Keratinocyte (primary cell): ENCODE measurements at regions not wholly inside any gene's neighbourhood (a gene's known extent, or its start where the extent isn't known, plus 50 kb on each side); places are given as distances from the start of the nearest gene placed in this dataset.
A peak's percentile ranks its signal among the peaks of the same experiment; 100 is the strongest.

Experiments
- DNase-seq: peaks from one replicate; pipeline ENCODE4 v3.0.0-alpha.2; 2011; ENCODE audit warnings: low read depth, missing footprints, low spot score
- FAIRE-seq: peaks from 2 replicates; lab custom pipeline; 2011; peaks lifted over from hg19 to GRCh38; lab: Jason Lieb, UNC
- H2AFZ ChIP-seq: 2 replicates; pipeline ENCODE4 v1.6.0; 2012; ENCODE audit warnings: low read length, control low read depth, inconsistent platforms; ENCODE audit not compliant: control insufficient read depth
- H3K27ac ChIP-seq: 2 replicates; pipeline ENCODE4 v1.5.1; 2011; ENCODE audit warnings: low read length; ENCODE audit not compliant: control insufficient read depth, insufficient read depth
- H3K27me3 ChIP-seq: 3 replicates; pipeline ENCODE4 v1.6.0; 2011; ENCODE audit warnings: low read length; ENCODE audit not compliant: control insufficient read depth, insufficient read depth; ENCODE audit errors: extremely low read depth
- H3K36me3 ChIP-seq, 2 experiments: 2 replicates in 1 of 2; 3 replicates in 1 of 2; pipeline ENCODE4 v1.5.1; 2011; ENCODE audit warnings: low read length in 2 of 2, mild to moderate bottlenecking in 1 of 2; ENCODE audit not compliant: control insufficient read depth in 2 of 2, insufficient read depth in 2 of 2; ENCODE audit errors: extremely low read depth in 1 of 2
- H3K4me1 ChIP-seq: 3 replicates; pipeline ENCODE4 v1.5.1; 2011; ENCODE audit warnings: low read length; ENCODE audit not compliant: control insufficient read depth, insufficient read depth; ENCODE audit errors: extremely low read depth
- H3K4me2 ChIP-seq: 3 replicates; pipeline ENCODE4 v1.6.0; 2011; ENCODE audit warnings: low read depth, low read length; ENCODE audit not compliant: control insufficient read depth, insufficient read depth; ENCODE audit errors: extremely low read depth
- H3K4me3 ChIP-seq, 3 experiments: fragments of 200-600 bp in 1 of 3; sonication (generic) in 1 of 3; 2 replicates in 2 of 3; 3 replicates in 1 of 3; pipeline ENCODE4 v1.5.1; 2011 to 2016; ENCODE audit warnings: low read length in 3 of 3, mild to moderate bottlenecking in 3 of 3, control low read depth in 2 of 3, inconsistent platforms in 1 of 3, low read depth in 1 of 3, mixed read lengths in 1 of 3, mixed run types in 1 of 3, moderate library complexity in 1 of 3; ENCODE audit not compliant: control insufficient read depth in 2 of 3, insufficient read depth in 2 of 3; ENCODE audit errors: extremely low read depth in 1 of 3
- H3K79me2 ChIP-seq: 2 replicates; pipeline ENCODE4 v1.6.0; 2012; ENCODE audit warnings: low read length; ENCODE audit not compliant: control insufficient read depth, insufficient read depth
- H3K9ac ChIP-seq: 3 replicates; pipeline ENCODE4 v1.6.0; 2011; ENCODE audit warnings: low read length; ENCODE audit not compliant: control insufficient read depth, insufficient read depth; ENCODE audit errors: extremely low read depth
- H3K9me1 ChIP-seq: 3 replicates; pipeline ENCODE4 v1.6.0; 2011; ENCODE audit warnings: low read length; ENCODE audit not compliant: control insufficient read depth, insufficient read depth; ENCODE audit errors: extremely low read depth
- H3K9me3 ChIP-seq: 2 replicates; pipeline ENCODE4 v1.5.1; 2012; ENCODE audit warnings: low read depth, low read length; ENCODE audit not compliant: control insufficient read depth
- H4K20me1 ChIP-seq: 3 replicates; pipeline ENCODE4 v1.6.0; 2011; ENCODE audit warnings: low read length; ENCODE audit not compliant: control insufficient read depth, insufficient read depth; ENCODE audit errors: extremely low read depth
- EZH2 ChIP-seq: IDR thresholded peaks from one replicate; pipeline ENCODE4 v1.6.1; 2012; ENCODE audit warnings: inconsistent platforms, mild to moderate bottlenecking, low read length, moderate library complexity
- dilution Hi-C: fragments of 300-500 bp; cut with MboI; formaldehyde crosslinking; loops from one replicate; pipeline ENCODE4 v1.7.0; 2020; ENCODE audit warnings: low sequenced_read_pairs; ENCODE audit not compliant: extremely low pct_ligation_motif_present
- TF ChIP-seq, protein P1 (sequence below), 3 experiments: IDR thresholded peaks in 1 of 3; conservative IDR thresholded peaks in 1 of 3; optimal IDR thresholded peaks in 1 of 3; 2 replicates in 2 of 3; 3 replicates in 1 of 3; pipeline versions ENCODE3 to v1.5.1; 2011; ENCODE audit warnings: low read length in 3 of 3, mild to moderate bottlenecking in 3 of 3, moderate library complexity in 2 of 3, control low read depth in 1 of 3, inconsistent platforms in 1 of 3; ENCODE audit not compliant: insufficient read depth in 2 of 3; ENCODE audit errors: extremely low read depth in 1 of 3

DNA sequence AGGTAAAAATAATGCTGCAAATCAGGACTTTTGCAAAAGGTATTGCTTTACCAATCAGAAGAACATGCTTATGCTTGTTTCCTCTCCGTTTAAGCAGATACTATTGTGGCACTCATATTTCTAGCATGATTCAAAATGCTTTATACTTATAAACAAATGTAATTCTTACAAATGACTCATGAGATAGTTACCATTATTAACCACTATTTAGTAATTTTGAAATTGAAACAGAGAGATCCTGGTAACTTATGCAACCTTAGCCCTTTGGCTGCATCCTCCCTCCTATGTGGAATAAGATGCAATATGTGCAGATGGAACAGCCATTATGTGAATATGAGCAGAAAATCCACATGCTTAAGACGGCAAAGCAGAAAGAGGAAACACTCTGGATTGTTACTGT, 164.7 kb downstream of the PCDH18 start:
- Histone ChIP-seq H3K36me3 (no peaks in the 10 kb centered on the region), H2AFZ (peak overlapping the region; percentile 47), H3K4me1 (peaks cover 28% of the 10 kb centered on the region), H3K27me3 (no peaks in the 10 kb centered on the region), H3K9me1 (no peaks in the 10 kb centered on the region), H3K4me2 (peak overlapping the region; percentile 59), H3K4me3 (no peak overlapping the region), H3K9me3 (no peaks in the 10 kb centered on the region), H3K27ac (peak overlapping the region; percentile 74), H3K9ac (no peak overlapping the region), H3K79me2 (no peaks in the 10 kb centered on the region), H4K20me1 (no peaks in the 10 kb centered on the region)
- TF ChIP-seq, protein P1, sequence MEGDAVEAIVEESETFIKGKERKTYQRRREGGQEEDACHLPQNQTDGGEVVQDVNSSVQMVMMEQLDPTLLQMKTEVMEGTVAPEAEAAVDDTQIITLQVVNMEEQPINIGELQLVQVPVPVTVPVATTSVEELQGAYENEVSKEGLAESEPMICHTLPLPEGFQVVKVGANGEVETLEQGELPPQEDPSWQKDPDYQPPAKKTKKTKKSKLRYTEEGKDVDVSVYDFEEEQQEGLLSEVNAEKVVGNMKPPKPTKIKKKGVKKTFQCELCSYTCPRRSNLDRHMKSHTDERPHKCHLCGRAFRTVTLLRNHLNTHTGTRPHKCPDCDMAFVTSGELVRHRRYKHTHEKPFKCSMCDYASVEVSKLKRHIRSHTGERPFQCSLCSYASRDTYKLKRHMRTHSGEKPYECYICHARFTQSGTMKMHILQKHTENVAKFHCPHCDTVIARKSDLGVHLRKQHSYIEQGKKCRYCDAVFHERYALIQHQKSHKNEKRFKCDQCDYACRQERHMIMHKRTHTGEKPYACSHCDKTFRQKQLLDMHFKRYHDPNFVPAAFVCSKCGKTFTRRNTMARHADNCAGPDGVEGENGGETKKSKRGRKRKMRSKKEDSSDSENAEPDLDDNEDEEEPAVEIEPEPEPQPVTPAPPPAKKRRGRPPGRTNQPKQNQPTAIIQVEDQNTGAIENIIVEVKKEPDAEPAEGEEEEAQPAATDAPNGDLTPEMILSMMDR (optimal IDR thresholded peaks at IDR 0.05 in 1 of 3, IDR thresholded peaks at IDR 0.05 in 1 of 3, conservative IDR thresholded peaks at IDR 0.05 in 1 of 3; ENCODE audit: extremely low read depth in 1 of 3, insufficient read depth in 2 of 3, low read length in 3 of 3) = no peak
- TF ChIP-seq EZH2 = no peak
- DNase-seq (peak; percentile 38), FAIRE-seq (peak; percentile 61)
- dilution Hi-C loops = no loop called here

GRCh38 chr4:137363496-137363895, 168.8 kb downstream of the PCDH18 start:
- Histone ChIP-seq H3K9me3 (no peaks in the 10 kb centered on the region), H3K9ac (no peak overlapping the region), H3K27me3 (no peaks in the 10 kb centered on the region), H3K4me3 (no peak overlapping the region), H3K79me2 (no peaks in the 10 kb centered on the region), H3K4me1 (peaks cover 29% of the 10 kb centered on the region), H3K9me1 (no peaks in the 10 kb centered on the region), H3K4me2 (no peak overlapping the region), H4K20me1 (no peaks in the 10 kb centered on the region), H3K27ac (no peak overlapping the region), H3K36me3 (no peaks in the 10 kb centered on the region), H2AFZ (no peak overlapping the region)
- dilution Hi-C loops = no loop called here
- no peak for TF ChIP-seq EZH2
- TF ChIP-seq, protein P1 (optimal IDR thresholded peaks at IDR 0.05 in 1 of 3, IDR thresholded peaks at IDR 0.05 in 1 of 3, conservative IDR thresholded peaks at IDR 0.05 in 1 of 3; ENCODE audit: extremely low read depth in 1 of 3, insufficient read depth in 2 of 3, low read length in 3 of 3) = no peak
- no peak for FAIRE-seq
- DNase-seq = no peak
